ENCODE measurements at regions not wholly inside any gene's neighbourhood (a gene's known extent, or its start where the extent isn't known, plus 50 kb on each side); places are given as distances from the start of the nearest gene placed in this dataset.

DNA sequence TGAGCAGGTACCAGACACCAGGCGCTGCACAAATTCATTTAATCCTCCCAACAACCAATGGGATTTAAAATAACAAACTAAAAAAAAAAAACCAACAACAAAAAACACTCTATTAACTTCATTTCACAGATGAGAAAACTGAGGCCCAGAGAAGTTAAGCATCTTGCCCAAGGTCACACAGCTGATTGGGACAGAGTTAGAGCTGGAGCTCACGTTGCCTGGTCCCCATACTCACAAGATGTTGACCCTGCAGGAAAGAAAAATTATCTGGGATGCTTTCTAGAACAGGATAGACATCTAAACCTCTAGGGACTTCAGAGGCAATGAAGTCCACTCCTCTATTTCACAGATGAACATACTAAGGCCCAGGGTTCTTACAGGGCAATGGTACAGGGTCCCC is 175.3 kb downstream of the PSMG1 start:
- Histone ChIP-seq H3K4me1 (ENCODE audit: insufficient read depth, poor library complexity, severe bottlenecking) (peaks cover 22% of the 10 kb centered on the region), H3K27ac (ENCODE audit: poor library complexity, severe bottlenecking) (peak overlapping the region; percentile 42), H3K27me3 (ENCODE audit: insufficient read depth, poor library complexity, severe bottlenecking) (no peaks in the 10 kb centered on the region), H3K4me3 (ENCODE audit: severe bottlenecking) (no peak overlapping the region), H3K9me3 (ENCODE audit: severe bottlenecking) (no peaks in the 10 kb centered on the region), H3K36me3 (ENCODE audit: low read depth) (no peaks in the 10 kb centered on the region)
- DNase-seq (ENCODE audit: low spot score) (no peak), ATAC-seq (ENCODE audit: low read depth) (no peak; the same call in 2 of the 3 replicates)
- TF ChIP-seq, protein P1, sequence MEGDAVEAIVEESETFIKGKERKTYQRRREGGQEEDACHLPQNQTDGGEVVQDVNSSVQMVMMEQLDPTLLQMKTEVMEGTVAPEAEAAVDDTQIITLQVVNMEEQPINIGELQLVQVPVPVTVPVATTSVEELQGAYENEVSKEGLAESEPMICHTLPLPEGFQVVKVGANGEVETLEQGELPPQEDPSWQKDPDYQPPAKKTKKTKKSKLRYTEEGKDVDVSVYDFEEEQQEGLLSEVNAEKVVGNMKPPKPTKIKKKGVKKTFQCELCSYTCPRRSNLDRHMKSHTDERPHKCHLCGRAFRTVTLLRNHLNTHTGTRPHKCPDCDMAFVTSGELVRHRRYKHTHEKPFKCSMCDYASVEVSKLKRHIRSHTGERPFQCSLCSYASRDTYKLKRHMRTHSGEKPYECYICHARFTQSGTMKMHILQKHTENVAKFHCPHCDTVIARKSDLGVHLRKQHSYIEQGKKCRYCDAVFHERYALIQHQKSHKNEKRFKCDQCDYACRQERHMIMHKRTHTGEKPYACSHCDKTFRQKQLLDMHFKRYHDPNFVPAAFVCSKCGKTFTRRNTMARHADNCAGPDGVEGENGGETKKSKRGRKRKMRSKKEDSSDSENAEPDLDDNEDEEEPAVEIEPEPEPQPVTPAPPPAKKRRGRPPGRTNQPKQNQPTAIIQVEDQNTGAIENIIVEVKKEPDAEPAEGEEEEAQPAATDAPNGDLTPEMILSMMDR (IDR thresholded peaks at IDR 0.05; ENCODE audit: poor library complexity, severe bottlenecking) = no peak

DNA sequence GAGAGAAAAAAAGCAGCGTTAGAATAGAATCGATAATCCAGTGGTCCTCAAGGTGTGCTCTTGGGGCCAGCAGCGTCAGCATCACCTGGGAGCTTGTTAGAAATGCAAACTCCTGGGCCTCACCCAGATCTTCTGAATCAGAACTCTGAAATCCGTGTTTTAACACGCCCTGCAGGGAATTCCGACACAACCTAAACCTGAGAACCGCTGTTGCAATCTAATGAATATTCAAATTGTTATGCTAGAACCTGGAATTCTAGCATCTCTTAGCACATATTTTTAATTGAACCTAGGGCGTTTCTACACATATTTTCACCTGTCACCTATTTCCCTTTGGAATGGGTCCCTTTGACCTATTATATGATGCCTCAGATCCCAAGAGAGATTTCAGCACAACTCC is 175.7 kb downstream of the PSMG1 start:
- Histone ChIP-seq H3K27me3 (ENCODE audit: insufficient read depth, poor library complexity, severe bottlenecking) (no peaks in the 10 kb centered on the region), H3K4me3 (ENCODE audit: severe bottlenecking) (no peak overlapping the region), H3K4me1 (ENCODE audit: insufficient read depth, poor library complexity, severe bottlenecking) (peaks cover 22% of the 10 kb centered on the region), H3K9me3 (ENCODE audit: severe bottlenecking) (no peaks in the 10 kb centered on the region), H3K36me3 (ENCODE audit: low read depth) (no peaks in the 10 kb centered on the region), H3K27ac (ENCODE audit: poor library complexity, severe bottlenecking) (peak overlapping the region; percentile 42)
- peak; percentile 87 for ATAC-seq (ENCODE audit: low read depth)
- no peak for DNase-seq (ENCODE audit: low spot score)
- TF ChIP-seq, protein P1 (IDR thresholded peaks at IDR 0.05; ENCODE audit: poor library complexity, severe bottlenecking) = no peak

DNA sequence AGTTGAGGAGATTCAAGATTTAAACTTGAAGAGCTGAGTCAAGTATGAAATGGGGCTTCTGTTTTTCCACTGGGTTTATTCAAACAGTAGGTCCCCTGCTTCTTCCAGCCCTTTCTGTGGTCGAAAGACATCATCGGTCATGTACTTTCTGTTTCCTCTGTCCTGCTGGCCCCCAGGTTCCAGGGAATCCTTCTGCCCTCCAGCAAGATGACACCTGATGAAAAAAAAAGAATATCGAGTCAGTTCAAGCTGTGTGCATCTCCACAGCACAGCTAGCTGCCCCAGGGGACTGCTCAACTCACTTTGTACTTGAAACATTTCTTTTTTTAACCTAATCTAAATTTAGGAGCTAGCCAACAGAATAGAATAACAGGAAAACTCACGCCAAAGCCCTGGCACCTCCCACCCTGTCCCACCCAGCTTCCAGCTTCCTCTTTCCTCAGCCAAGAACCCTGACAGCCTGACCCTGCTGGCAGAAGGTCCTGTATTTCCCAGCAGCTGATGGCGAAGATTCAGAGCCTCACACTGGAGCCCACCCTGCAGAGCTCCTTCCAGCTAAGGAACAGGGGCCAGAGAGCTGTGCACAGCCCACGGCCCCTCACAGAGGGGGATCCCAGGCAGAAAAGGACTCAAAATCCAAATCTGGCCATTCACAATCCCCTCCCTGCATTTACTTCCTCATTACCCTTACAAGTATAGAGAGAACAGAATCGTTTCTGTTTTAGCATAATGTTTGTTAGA is 176.5 kb downstream of the PSMG1 start:
- no peak for DNase-seq (ENCODE audit: low spot score)

DNA sequence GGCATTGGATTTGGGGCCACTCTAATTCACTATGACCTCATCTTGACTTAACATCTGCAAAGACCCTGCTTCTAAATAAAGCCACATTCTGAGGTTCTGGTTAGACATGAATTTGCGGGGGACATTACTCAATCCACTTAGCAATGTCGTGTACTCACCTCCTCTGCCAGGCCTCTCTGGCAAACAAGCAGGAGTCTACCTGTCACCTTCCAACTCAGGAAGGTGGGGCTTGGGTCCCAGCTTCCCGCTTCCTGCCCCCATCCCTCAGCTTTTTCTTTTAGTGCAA is 177.8 kb downstream of the PSMG1 start:
- H3K27ac ChIP-seq (ENCODE audit: poor library complexity, severe bottlenecking) = no peak overlapping the region
- TF ChIP-seq, protein P1 (IDR thresholded peaks at IDR 0.05; ENCODE audit: poor library complexity, severe bottlenecking) = no peak
- no peak for DNase-seq (ENCODE audit: low spot score)
- H3K9me3 ChIP-seq (ENCODE audit: severe bottlenecking) = no peaks in the 10 kb centered on the region
- no peak for ATAC-seq (ENCODE audit: low read depth)
- H3K4me1 ChIP-seq (ENCODE audit: insufficient read depth, poor library complexity, severe bottlenecking) = peaks cover 24% of the 10 kb centered on the region
- no peaks in the 10 kb centered on the region for H3K27me3 ChIP-seq (ENCODE audit: insufficient read depth, poor library complexity, severe bottlenecking)
- H3K4me3 ChIP-seq (ENCODE audit: severe bottlenecking) = no peak overlapping the region
- no peaks in the 10 kb centered on the region for H3K36me3 ChIP-seq (ENCODE audit: low read depth)

More for the DNA sequence above, 176.5 kb downstream of the PSMG1 start:
- Histone ChIP-seq H3K27ac (ENCODE audit: poor library complexity, severe bottlenecking) (peak overlapping the region; percentile 42), H3K27me3 (ENCODE audit: insufficient read depth, poor library complexity, severe bottlenecking) (no peaks in the 10 kb centered on the region), H3K36me3 (ENCODE audit: low read depth) (no peaks in the 10 kb centered on the region), H3K9me3 (ENCODE audit: severe bottlenecking) (no peaks in the 10 kb centered on the region), H3K4me3 (ENCODE audit: severe bottlenecking) (no peak overlapping the region), H3K4me1 (ENCODE audit: insufficient read depth, poor library complexity, severe bottlenecking) (peaks cover 22% of the 10 kb centered on the region)
- ATAC-seq (ENCODE audit: low read depth) = no peak
- TF ChIP-seq, protein P1 (IDR thresholded peaks at IDR 0.05; ENCODE audit: poor library complexity, severe bottlenecking) = no peak
